Left colon (tissue), 2 donors: ENCODE measurements at regions not wholly inside any gene's neighbourhood (a gene's known extent, or its start where the extent isn't known, plus 50 kb on each side); places are given as distances from the start of the nearest gene placed in this dataset.
"Not testable (repeated sequence)": the region's sequence is repeated elsewhere in the genome, so short reads cannot be mapped to it uniquely, and the experiment has no call there.

Experiments
- ATAC-seq: fragments of 200-7000 bp; cut with Tn5 transposase; one replicate; pipeline ENCODE4 v1.9.1; 2020; ENCODE audit warnings: mild to moderate bottlenecking, moderate library complexity
- DNase-seq, 2 donors: peaks; one replicate each; pipeline ENCODE4 v3.0.0-alpha.2; 2020
- intact Hi-C, 2 donors: fragments of 100-400 bp; cut with DNase I in 1 of 2; cut with micrococcal nuclease in 1 of 2; formaldehyde crosslinking; loops; one replicate each; pipeline versions ENCODE4 v1.11.2 to v1.14.0; 2022; cut with DNase I, micrococcal nuclease
- donor health status: DM: no; HTN: no; CAD: no.
- donor health status: DM: yes; HTN: yes; CAD: no.

DNA sequence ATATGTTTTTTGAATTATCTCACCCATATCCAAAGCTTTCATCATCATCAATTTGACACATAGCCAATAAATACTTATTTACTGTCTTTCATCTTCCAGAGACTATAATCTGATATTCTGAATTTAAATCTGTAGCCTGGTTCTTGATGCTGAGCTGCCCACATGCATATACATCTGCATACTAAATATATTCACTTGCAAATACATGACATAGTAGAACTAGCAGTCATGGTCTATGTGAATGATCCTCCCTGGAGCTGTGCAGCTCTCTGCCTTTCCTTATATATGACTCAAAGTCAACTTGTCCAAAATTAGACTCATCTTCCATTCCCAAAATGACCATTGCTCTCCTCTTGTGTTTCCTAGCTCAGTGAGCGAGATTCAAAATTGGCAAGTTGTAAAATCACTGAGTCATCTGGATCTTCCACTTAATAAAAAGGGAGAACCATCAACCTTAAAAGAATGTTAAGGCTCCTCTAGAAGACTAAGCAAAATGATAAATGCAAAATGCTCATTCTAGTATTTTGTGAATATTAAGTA, 448.2 kb downstream of the PPARGC1A start:
- intact Hi-C loops = no loop called here
- DNase-seq (no peak), ATAC-seq (no peak)

GRCh38 chr4:23438764-23439163, 451.1 kb downstream of the PPARGC1A start:
- DNase-seq (no peak), ATAC-seq (no peak)
- intact Hi-C loops = no loop called here

DNA sequence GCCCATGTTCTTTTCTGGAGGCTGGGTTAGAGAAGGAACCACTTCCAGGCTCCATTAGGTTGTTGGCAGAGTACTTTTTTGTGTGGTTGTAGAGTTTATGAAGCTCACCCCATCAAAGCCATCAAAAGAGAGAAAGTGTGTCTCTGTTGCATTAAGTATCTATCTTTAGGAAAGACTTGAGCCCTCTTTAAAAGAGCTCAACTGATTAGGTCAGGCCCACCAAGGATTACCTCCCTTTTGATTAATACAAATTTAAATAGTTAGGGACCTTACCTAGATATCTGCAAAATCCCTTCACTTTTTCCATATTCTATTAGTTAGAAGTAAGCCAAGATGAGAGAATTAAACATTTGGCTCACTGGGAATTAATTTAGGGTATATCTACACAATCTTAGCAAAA, 460.4 kb downstream of the PPARGC1A start:
- no peak for DNase-seq
- intact Hi-C loops = no loop called here
- ATAC-seq = no peak

DNA sequence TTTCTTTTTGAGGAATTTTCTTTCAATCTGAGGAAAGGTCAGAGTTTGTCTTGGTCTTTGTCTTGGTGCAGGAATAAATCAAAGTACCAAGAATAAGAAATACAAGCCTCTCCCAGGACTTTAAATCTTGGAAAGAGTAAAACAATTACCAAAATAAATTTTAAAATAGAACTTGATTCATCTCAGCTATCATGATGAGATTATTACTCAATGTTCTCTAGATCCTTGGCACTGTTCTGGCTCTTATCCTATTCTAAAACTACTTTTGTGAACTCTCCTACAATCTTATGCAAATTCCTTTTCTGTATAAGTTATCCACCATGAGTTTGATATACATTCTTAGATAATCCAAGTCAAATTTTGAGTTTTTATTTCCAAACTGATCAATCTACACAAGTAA, 464.3 kb downstream of the PPARGC1A start:
- no peak for DNase-seq
- intact Hi-C loops = no loop called here
- no peak for ATAC-seq

DNA sequence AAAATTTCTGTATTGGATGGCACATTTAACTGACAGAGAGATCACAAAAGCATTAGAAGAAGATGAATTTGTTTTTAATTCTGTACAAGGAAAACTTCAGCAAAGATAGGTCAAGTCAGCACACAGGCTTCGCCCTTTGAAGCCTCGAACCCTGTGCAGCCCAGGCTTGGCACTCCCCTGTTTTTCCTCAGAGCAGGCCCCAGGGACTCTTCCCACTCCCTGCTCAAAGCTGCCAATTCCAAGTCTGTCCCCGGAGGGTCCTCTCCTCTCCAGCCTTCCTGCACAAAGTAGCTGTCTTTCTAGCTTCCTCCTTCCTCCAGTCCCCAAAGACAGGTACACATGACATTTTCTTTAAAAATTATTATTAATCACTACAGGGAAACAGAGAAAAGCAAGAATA, 466.3 kb downstream of the PPARGC1A start:
- ATAC-seq (no peak), DNase-seq (no peak)
- intact Hi-C loops = no loop called here

GRCh38 chr4:23422878-23423277, 467.0 kb downstream of the PPARGC1A start:
- ATAC-seq (no peak), DNase-seq (no peak)
- intact Hi-C loops = no loop called here

DNA sequence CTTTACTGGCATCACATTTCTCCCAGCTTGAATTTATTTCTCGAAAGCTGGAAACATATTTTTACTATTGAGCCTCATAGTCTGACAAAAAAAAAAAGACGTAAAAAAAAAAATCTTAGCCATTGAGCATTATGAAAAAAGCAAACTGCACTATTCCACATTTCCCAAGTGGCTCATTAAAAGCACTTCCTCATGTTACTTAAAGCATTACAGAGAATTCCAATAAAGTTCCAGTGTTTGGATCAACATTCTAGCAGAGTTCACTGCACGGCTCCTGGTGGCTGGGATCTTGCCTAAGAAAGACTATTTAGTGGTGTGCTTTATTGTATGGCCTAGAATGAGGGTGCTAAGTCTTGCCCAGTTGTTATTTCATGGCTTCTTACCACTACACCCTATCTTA, 476.2 kb downstream of the PPARGC1A start:
- DNase-seq (no peak), ATAC-seq (no peak)
- intact Hi-C loops = no loop called here

- no peak for DNase-seq
- ATAC-seq = no peak
- intact Hi-C loops = no loop called here
These were observed 477.1 kb downstream of the PPARGC1A start for GRCh38 chr4:23412701-23413100.

- DNase-seq, intact Hi-C loops, ATAC-seq: not testable (repeated sequence)
These were observed 480.9 kb downstream of the PPARGC1A start for GRCh38 chr4:23408913-23409312.

- ATAC-seq (no peak), DNase-seq (no peak)
- intact Hi-C loops = no loop called here
These were observed 488.3 kb downstream of the PPARGC1A start for GRCh38 chr4:23401572-23401971.

DNA sequence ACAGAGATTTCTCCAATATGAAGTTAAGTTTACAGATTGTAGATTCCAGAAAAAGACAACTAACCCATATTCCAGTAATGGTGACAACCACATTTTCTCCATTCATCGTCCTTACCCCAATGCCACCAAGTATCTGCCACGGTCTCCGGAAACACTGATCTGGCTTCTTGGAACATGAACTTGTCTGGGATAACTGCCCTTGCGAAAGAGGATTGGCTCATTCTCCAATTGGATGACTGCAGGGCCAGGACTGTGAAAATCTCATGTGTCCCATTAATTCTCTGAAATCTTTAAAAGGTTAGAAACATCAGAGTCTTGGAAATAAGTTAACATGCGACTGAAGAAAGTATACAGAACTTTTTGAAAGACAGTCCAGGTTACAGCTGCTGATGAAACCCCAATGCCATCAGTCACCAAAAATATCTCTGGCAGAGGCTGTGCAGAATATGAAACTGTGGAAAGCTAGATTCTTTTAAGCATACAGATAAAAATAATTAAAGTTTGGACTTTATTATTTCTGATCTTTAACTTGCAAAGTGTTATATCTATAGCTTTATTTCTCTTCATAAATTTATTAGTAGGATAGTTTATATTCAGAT, 496.9 kb downstream of the PPARGC1A start:
- DNase-seq = no peak
- ATAC-seq = no peak
- intact Hi-C loops = no loop called here

GRCh38 chr4:23390246-23390645, 499.6 kb downstream of the PPARGC1A start:
- ATAC-seq = no peak
- intact Hi-C loops = no loop called here
- DNase-seq = no peak

GRCh38 chr4:23388699-23389395, 501.0 kb downstream of the PPARGC1A start:
- no peak for ATAC-seq
- intact Hi-C loops = no loop called here

DNA sequence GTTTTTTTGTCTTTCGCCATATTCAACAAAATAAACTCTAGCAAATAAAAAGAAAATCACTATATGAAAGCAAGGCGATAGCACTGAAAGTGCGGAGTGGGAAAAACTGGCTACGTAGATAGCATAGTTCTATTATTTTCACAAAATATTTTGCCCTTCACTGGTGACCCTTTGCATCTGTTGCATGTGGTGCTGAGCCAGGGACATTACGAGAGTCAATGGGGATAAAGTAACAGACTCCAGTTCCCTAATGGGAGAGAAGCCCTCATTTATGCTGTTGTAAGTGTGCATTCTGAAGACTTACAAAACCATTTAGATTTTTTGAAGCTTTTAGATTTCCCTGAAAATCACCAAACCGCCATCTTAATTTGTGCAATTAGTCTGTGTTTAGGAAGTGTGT, 501.6 kb downstream of the PPARGC1A start:
- no peak for DNase-seq
- no peak for ATAC-seq
- intact Hi-C loops = no loop called here

More at GRCh38 chr4:23388699-23389395, 501.0 kb downstream of the PPARGC1A start:
- DNase-seq = no peak

GRCh38 chr4:23384741-23385140, 505.1 kb downstream of the PPARGC1A start:
- no peak for DNase-seq
- intact Hi-C loops = no loop called here
- no peak for ATAC-seq

DNA sequence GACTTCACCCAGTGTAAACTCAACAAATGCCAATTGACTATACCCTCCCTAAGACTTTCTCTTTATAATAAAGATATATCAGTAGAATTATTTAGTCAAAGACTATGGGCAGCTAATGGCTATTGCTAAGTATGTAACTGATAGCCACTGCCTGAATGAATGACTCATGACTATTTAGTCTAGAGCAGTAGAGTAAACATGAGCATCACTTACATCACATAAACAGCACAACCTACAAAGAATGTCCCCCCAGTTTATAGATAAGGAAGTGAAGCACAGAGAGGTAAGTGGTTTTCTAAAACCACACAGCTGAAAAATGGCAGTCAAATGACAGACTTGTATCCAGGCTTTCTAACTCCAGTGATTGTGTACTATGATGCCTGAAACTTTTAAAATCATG, 507.0 kb downstream of the PPARGC1A start:
- intact Hi-C loops = no loop called here
- no peak for ATAC-seq
- no peak for DNase-seq

GRCh38 chr4:23374259-23374658, 515.6 kb downstream of the PPARGC1A start:
- peak; percentile 40 for ATAC-seq
- no peak for DNase-seq
- intact Hi-C loops = no loop called here

- DNase-seq (peak; percentile 23 to 28), ATAC-seq (peak; percentile 96)
- intact Hi-C loops = no loop called here
These were observed 516.6 kb downstream of the PPARGC1A start for GRCh38 chr4:23373261-23373660.

DNA sequence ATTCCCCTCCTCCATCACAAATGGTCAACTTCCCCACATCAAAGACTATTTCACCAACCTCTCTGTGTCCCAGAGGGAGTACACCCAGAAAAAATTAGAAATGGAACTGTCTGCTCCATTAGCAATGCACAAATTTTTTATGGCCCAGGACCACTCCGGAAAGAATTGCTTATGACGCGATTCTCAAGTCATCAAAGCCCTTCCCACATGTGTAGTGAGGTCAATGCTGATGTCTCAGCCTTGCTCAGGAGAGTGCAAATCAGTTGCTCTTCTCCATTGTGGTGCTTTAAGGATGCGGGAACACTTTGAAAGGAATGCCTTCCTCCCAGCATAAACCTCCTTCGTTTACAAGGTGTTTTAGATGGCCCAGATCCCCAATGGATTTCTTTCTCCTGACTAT, 518.3 kb downstream of the PPARGC1A start:
- DNase-seq (no peak), ATAC-seq (no peak)
- intact Hi-C loops = no loop called here

GRCh38 chr4:23369331-23369730, 520.5 kb downstream of the PPARGC1A start:
- intact Hi-C loops = no loop called here
- no peak for ATAC-seq
- no peak for DNase-seq
